ENCODE measurements at regions not wholly inside any gene's neighbourhood (a gene's known extent, or its start where the extent isn't known, plus 50 kb on each side); places are given as distances from the start of the nearest gene placed in this dataset.

DNA sequence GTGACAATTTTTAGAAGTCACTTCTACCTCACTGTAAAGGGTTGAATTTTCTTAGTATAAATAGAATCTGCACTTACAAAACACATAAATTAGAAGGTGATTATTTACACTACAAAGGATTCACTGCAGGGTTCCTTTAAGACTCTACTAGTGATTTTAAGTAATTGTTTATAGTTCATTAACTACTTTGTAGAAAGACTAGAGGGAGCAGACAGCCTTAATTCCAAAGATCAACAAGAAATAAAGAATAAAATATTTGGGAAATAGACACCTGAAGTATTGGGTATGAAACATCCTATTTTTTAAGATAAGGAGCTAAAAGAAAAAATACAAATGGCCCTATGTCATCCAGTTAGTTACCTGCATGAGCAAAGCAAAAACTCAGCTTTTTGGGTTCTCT is 360.5 kb upstream of the ALCAM start:
- Histone ChIP-seq H3K36me3 (ENCODE audit: control insufficient read depth in 2 of 2, insufficient read depth in 2 of 2, low read length in 2 of 2) (no peaks in the 10 kb centered on the region), H3K4me3 (ENCODE audit: low read length in 2 of 2) (no peak overlapping the region), H3K27me3 (ENCODE audit: control insufficient read depth in 1 of 2, insufficient read depth in 2 of 2, low read length in 2 of 2) (no peaks in the 10 kb centered on the region), H3K4me1 (ENCODE audit: control insufficient read depth, insufficient read depth, low read length) (no peaks in the 10 kb centered on the region), H3K9me3 (ENCODE audit: control insufficient read depth in 2 of 2, low read length in 2 of 2) (peaks cover 0 to 3% of the 10 kb centered on the region in 2 donors), H3K27ac (ENCODE audit: low read length) (no peak overlapping the region), H3K9ac (ENCODE audit: low read length in 2 of 2) (no peak overlapping the region)

DNA sequence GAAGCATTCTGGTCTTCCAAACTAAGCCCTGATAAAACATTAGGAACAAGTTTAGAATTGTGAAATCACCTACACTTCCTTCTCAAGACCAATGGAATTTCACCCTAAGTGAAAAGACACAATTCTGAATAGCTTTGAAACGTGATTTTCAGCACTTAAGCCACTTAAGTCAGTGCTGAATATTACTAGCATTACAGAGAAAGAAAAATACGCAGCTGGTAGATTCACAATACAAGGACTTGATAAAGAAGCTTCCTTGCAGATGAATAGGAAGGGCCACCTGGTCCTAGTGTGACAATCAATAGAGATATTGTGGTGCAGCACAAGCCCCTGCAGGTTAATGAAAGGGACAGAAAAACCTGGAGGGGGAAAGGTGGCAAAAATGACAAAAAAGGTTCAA is 353.1 kb upstream of the ALCAM start:
- Histone ChIP-seq H3K9ac (ENCODE audit: low read length in 2 of 2) (no peak overlapping the region), H3K4me3 (ENCODE audit: low read length in 2 of 2) (no peak overlapping the region), H3K27ac (ENCODE audit: low read length) (no peak overlapping the region), H3K27me3 (ENCODE audit: control insufficient read depth in 1 of 2, insufficient read depth in 2 of 2, low read length in 2 of 2) (no peaks in the 10 kb centered on the region), H3K9me3 (ENCODE audit: control insufficient read depth in 2 of 2, low read length in 2 of 2) (no peaks in the 10 kb centered on the region), H3K36me3 (ENCODE audit: control insufficient read depth in 2 of 2, insufficient read depth in 2 of 2, low read length in 2 of 2) (no peaks in the 10 kb centered on the region), H3K4me1 (ENCODE audit: control insufficient read depth, insufficient read depth, low read length) (no peaks in the 10 kb centered on the region)

DNA sequence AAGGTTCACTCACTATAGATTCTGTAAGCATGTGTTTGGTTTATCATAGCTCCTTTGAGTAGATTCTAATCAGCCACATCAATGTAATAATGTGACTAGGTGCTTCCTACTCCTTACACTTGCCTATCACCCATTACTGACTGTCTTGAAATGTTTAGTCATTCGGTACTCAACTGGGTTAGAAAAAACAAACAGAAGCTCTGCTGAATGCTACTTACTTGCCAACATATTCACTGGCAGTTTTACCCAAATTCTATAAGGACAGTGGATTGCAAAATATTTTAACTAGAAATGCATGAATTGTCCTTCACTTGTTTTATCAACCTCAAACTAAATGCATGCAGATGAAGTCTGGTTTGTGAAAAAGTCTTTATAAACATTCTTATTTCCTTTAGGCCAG is 352.1 kb upstream of the ALCAM start:
- H3K27ac ChIP-seq (ENCODE audit: low read length), result no peak overlapping the region
- H3K36me3 ChIP-seq (ENCODE audit: control insufficient read depth in 2 of 2, insufficient read depth in 2 of 2, low read length in 2 of 2), result no peaks in the 10 kb centered on the region
- no peaks in the 10 kb centered on the region for H3K27me3 ChIP-seq (ENCODE audit: control insufficient read depth in 1 of 2, insufficient read depth in 2 of 2, low read length in 2 of 2)
- no peak overlapping the region for H3K4me3 ChIP-seq (ENCODE audit: low read length in 2 of 2)
- no peak overlapping the region for H3K9ac ChIP-seq (ENCODE audit: low read length in 2 of 2)
- H3K4me1 ChIP-seq (ENCODE audit: control insufficient read depth, insufficient read depth, low read length), result no peaks in the 10 kb centered on the region
- no peaks in the 10 kb centered on the region for H3K9me3 ChIP-seq (ENCODE audit: control insufficient read depth in 2 of 2, low read length in 2 of 2)

DNA sequence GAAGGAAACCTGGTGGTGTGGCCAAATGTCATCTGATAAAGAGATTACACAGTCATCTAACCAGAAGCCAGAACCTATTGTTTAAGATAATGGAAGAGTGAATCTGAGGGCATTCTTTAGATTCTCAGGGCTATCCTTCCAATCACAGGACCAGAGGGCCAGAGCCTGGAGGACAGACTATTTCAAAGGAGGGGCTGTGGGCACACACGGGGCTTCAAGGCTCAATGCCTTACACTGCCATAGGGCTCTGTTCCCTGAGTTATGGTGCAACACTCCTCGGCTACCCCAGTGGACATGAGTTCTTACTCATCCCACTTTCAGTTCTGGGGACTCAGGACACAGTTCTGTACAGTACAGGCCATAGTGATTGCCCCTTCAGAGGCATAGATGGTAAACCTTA is 343.9 kb upstream of the ALCAM start:
- H3K27me3 ChIP-seq (ENCODE audit: control insufficient read depth in 1 of 2, insufficient read depth in 2 of 2, low read length in 2 of 2), result no peaks in the 10 kb centered on the region
- no peaks in the 10 kb centered on the region for H3K4me1 ChIP-seq (ENCODE audit: control insufficient read depth, insufficient read depth, low read length)
- no peaks in the 10 kb centered on the region for H3K9me3 ChIP-seq (ENCODE audit: control insufficient read depth in 2 of 2, low read length in 2 of 2)

DNA sequence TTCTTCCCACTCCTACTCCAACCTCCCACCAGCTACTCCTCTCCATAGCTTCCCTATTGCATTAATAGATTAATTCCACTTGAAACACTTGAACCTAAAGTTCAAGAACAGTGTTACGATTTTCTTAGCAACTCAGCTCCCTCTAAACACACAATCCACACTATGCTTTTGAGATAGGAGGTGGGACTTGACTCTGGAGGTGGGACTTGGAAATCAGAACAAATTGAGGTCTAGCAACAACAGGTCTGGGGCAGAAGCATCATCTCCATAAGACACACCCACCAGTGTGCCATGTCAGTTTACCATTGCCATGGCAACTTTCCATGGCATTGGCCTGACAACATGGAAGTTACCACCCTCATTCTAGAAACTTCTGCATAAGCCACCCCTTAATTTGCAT is 336.5 kb upstream of the ALCAM start:
- H3K27me3 ChIP-seq (ENCODE audit: control insufficient read depth in 1 of 2, insufficient read depth in 2 of 2, low read length in 2 of 2), result no peaks in the 10 kb centered on the region
- no peaks in the 10 kb centered on the region for H3K9me3 ChIP-seq (ENCODE audit: control insufficient read depth in 2 of 2, low read length in 2 of 2)
- no peak overlapping the region for H3K27ac ChIP-seq (ENCODE audit: low read length)
- no peak overlapping the region for H3K4me3 ChIP-seq (ENCODE audit: low read length in 2 of 2)
- no peaks in the 10 kb centered on the region for H3K4me1 ChIP-seq (ENCODE audit: control insufficient read depth, insufficient read depth, low read length)
- H3K36me3 ChIP-seq (ENCODE audit: control insufficient read depth in 2 of 2, insufficient read depth in 2 of 2, low read length in 2 of 2), result no peaks in the 10 kb centered on the region
- H3K9ac ChIP-seq (ENCODE audit: low read length in 2 of 2), result no peak overlapping the region

More for the DNA sequence above, 343.9 kb upstream of the ALCAM start:
- no peak overlapping the region for H3K27ac ChIP-seq (ENCODE audit: low read length)
- H3K36me3 ChIP-seq (ENCODE audit: control insufficient read depth in 2 of 2, insufficient read depth in 2 of 2, low read length in 2 of 2), result no peaks in the 10 kb centered on the region
- no peak overlapping the region for H3K9ac ChIP-seq (ENCODE audit: low read length in 2 of 2)
- H3K4me3 ChIP-seq (ENCODE audit: low read length in 2 of 2), result no peak overlapping the region

DNA sequence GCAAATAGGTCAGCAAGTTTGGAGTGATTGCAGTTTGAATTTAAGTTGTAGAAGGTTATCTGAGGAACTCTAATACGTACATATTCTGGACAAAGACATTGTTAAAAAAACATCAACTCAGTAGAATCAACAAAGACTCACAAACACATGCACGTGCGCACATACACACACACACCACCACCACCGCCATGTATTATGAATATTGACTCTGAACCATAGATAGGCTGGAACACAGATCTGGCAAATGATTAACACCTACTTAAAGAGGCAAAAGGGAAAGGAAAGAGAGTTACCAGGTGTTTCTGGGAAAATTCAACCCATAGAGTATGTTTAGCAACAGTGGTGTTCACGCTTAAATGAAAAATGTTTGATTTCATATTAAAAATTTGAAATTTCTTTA is 334.2 kb upstream of the ALCAM start:
- no peak overlapping the region for H3K4me3 ChIP-seq (ENCODE audit: low read length in 2 of 2)
- no peaks in the 10 kb centered on the region for H3K27me3 ChIP-seq (ENCODE audit: control insufficient read depth in 1 of 2, insufficient read depth in 2 of 2, low read length in 2 of 2)
- no peak overlapping the region for H3K27ac ChIP-seq (ENCODE audit: low read length)
- H3K4me1 ChIP-seq (ENCODE audit: control insufficient read depth, insufficient read depth, low read length), result no peaks in the 10 kb centered on the region
- no peaks in the 10 kb centered on the region for H3K9me3 ChIP-seq (ENCODE audit: control insufficient read depth in 2 of 2, low read length in 2 of 2)
- H3K9ac ChIP-seq (ENCODE audit: low read length in 2 of 2), result no peak overlapping the region
- H3K36me3 ChIP-seq (ENCODE audit: control insufficient read depth in 2 of 2, insufficient read depth in 2 of 2, low read length in 2 of 2), result no peaks in the 10 kb centered on the region

DNA sequence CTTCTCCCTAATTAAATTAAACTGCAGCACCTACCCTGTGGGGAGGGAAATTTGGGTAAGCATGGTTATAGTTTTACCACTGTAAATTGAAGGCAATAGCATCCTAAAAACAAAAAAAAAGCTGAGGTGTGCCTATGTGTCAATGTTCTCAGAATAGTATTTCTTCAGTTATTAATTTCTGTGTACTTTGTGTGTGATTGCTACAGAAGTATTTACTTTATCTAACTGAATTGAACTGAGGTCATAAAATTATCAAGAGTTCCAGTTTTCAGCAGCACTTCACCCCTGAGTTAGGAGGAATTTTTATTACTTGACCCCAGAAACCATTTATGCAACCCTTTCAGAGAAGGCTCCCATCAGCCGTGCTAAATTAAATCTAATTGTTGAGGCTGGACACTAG is 333.6 kb upstream of the ALCAM start:
- H3K4me1 ChIP-seq (ENCODE audit: control insufficient read depth, insufficient read depth, low read length), result no peaks in the 10 kb centered on the region
- H3K27ac ChIP-seq (ENCODE audit: low read length), result no peak overlapping the region
- no peaks in the 10 kb centered on the region for H3K36me3 ChIP-seq (ENCODE audit: control insufficient read depth in 2 of 2, insufficient read depth in 2 of 2, low read length in 2 of 2)
- H3K4me3 ChIP-seq (ENCODE audit: low read length in 2 of 2), result no peak overlapping the region
- H3K9ac ChIP-seq (ENCODE audit: low read length in 2 of 2), result no peak overlapping the region
- H3K27me3 ChIP-seq (ENCODE audit: control insufficient read depth in 1 of 2, insufficient read depth in 2 of 2, low read length in 2 of 2), result no peaks in the 10 kb centered on the region
- no peaks in the 10 kb centered on the region for H3K9me3 ChIP-seq (ENCODE audit: control insufficient read depth in 2 of 2, low read length in 2 of 2)

DNA sequence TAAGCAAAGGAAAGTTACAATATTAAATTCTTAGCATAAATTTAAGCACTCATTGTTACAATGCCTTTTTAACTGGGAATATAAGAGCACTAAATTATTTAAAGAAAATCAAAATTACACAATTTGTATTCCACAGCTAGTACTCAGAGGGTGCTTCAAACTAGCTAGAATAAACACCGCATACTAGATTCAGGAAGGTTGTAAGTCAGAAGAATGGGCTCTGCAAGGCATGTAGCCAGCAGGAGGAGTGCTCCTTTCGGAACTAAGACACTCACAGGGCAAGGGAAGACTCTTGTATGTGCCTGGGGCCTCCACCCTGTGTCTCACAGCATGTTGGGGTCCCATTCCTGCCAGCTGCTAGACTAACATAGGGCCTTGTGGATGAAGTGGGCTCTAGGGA is 327.7 kb upstream of the ALCAM start:
- Histone ChIP-seq H3K36me3 (ENCODE audit: control insufficient read depth in 2 of 2, insufficient read depth in 2 of 2, low read length in 2 of 2) (no peaks in the 10 kb centered on the region), H3K27ac (ENCODE audit: low read length) (no peak overlapping the region), H3K9ac (ENCODE audit: low read length in 2 of 2) (no peak overlapping the region), H3K9me3 (ENCODE audit: control insufficient read depth in 2 of 2, low read length in 2 of 2) (no peaks in the 10 kb centered on the region), H3K4me3 (ENCODE audit: low read length in 2 of 2) (no peak overlapping the region), H3K4me1 (ENCODE audit: control insufficient read depth, insufficient read depth, low read length) (no peaks in the 10 kb centered on the region), H3K27me3 (ENCODE audit: control insufficient read depth in 1 of 2, insufficient read depth in 2 of 2, low read length in 2 of 2) (no peaks in the 10 kb centered on the region)

DNA sequence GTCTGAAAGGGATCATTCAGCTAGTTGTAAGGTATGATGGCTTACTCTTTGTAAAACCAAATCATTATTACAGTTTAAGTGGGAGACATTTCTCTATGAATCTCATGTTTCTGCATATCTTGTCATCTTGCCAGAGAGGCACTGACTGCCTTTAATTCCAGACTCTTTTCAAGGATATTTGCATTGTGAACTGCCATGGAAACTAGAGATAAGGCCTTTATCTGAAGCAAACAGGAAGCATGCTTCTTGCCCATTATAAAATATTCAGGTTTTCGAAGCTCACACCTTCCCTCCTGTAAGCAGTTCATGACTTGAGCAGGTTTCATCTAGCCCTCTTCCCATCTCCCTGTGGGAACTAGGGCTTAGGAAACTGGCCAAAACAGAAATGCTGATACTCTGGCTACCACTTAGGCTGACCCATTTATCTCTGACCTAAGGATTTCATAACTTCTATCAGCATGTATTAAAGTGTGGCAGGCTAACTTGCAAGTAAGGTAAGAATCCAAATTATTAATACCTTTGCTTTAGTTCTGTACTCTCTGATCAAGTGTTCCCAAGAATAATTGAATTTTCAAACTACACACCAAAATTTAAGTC is 326.6 kb upstream of the ALCAM start:
- Histone ChIP-seq H3K36me3 (ENCODE audit: control insufficient read depth in 2 of 2, insufficient read depth in 2 of 2, low read length in 2 of 2) (no peaks in the 10 kb centered on the region), H3K4me1 (ENCODE audit: control insufficient read depth, insufficient read depth, low read length) (no peaks in the 10 kb centered on the region), H3K4me3 (ENCODE audit: low read length in 2 of 2) (no peak overlapping the region), H3K27ac (ENCODE audit: low read length) (no peak overlapping the region), H3K9me3 (ENCODE audit: control insufficient read depth in 2 of 2, low read length in 2 of 2) (no peaks in the 10 kb centered on the region), H3K27me3 (ENCODE audit: control insufficient read depth in 1 of 2, insufficient read depth in 2 of 2, low read length in 2 of 2) (no peaks in the 10 kb centered on the region), H3K9ac (ENCODE audit: low read length in 2 of 2) (no peak overlapping the region)

DNA sequence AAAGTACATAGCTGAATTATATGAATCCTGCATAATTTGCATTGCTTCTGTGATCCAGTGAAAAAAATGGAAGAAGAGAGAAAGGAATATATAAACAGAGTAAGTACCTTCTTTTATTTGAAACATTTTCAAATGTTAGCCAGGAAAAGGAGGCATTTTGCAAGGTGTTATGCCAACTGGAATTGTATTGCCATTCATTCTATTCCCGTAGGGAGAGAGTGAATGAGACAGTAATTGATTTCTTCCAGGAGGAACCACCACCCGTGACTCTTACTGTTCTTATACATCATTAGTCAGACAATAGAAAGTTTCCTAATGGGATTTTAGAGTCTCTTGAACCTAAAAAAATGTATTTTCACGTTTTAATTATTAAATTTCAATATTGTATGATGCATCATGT is 324.1 kb upstream of the ALCAM start:
- H3K27me3 ChIP-seq (ENCODE audit: control insufficient read depth in 1 of 2, insufficient read depth in 2 of 2, low read length in 2 of 2), result no peaks in the 10 kb centered on the region
- H3K36me3 ChIP-seq (ENCODE audit: control insufficient read depth in 2 of 2, insufficient read depth in 2 of 2, low read length in 2 of 2), result no peaks in the 10 kb centered on the region
- no peak overlapping the region for H3K27ac ChIP-seq (ENCODE audit: low read length)
- no peaks in the 10 kb centered on the region for H3K4me1 ChIP-seq (ENCODE audit: control insufficient read depth, insufficient read depth, low read length)
- no peaks in the 10 kb centered on the region for H3K9me3 ChIP-seq (ENCODE audit: control insufficient read depth in 2 of 2, low read length in 2 of 2)
- H3K9ac ChIP-seq (ENCODE audit: low read length in 2 of 2), result no peak overlapping the region
- H3K4me3 ChIP-seq (ENCODE audit: low read length in 2 of 2), result no peak overlapping the region

DNA sequence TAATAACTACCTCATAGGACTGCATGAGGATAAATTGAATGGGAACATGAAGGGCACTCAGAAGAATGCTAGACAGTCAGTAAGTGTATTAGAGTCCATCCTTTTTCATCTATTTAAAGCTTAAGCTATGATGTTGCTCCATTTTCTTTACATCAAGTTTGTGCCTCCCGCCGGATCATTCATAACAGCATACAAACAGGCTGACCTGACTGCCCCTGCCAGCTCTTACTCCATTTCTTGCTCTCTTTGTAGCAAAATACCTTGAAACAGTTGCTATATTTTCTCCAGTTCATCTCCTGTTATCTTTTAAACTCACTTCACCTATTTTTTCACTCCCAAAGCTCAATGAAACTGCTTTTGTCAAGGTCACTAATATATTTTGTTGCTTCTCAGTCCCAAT is 315.6 kb upstream of the ALCAM start:
- Histone ChIP-seq H3K4me1 (ENCODE audit: control insufficient read depth, insufficient read depth, low read length) (no peaks in the 10 kb centered on the region), H3K27ac (ENCODE audit: low read length) (no peak overlapping the region), H3K27me3 (ENCODE audit: control insufficient read depth in 1 of 2, insufficient read depth in 2 of 2, low read length in 2 of 2) (no peaks in the 10 kb centered on the region), H3K9ac (ENCODE audit: low read length in 2 of 2) (no peak overlapping the region), H3K36me3 (ENCODE audit: control insufficient read depth in 2 of 2, insufficient read depth in 2 of 2, low read length in 2 of 2) (no peaks in the 10 kb centered on the region), H3K4me3 (ENCODE audit: low read length in 2 of 2) (no peak overlapping the region), H3K9me3 (ENCODE audit: control insufficient read depth in 2 of 2, low read length in 2 of 2) (no peaks in the 10 kb centered on the region)
